ENCODE measurements at regions not wholly inside any gene's neighbourhood (a gene's known extent, or its start where the extent isn't known, plus 50 kb on each side); places are given as distances from the start of the nearest gene placed in this dataset.
A peak's percentile ranks its signal among the peaks of the same experiment; 100 is the strongest.

DNA sequence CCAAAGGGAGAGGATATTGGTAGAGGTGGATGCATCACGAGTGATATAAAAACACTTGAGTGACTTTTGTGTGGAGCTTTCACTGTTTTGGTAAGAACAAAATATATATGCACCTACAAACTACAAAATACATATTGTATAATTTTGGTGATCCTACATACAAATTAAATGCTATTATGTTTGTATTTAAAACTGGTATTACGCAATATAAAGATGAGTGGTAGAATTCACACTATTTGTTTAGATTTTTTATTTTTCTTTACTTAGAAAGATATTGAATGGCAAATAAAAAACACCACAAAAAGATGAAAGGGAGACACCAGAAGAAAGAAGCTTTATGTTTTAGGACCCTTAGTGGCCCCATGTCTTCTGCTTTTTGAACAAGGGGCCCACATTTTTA, 770.7 kb upstream of the ID2 start:
- Histone ChIP-seq H3K36me3 (ENCODE audit: control insufficient read depth, insufficient read depth, low read length) (no peaks in the 10 kb centered on the region), H3K27me3 (ENCODE audit: control insufficient read depth, insufficient read depth, low read length) (no peaks in the 10 kb centered on the region), H3K9me3 (replicated peaks; ENCODE audit: control insufficient read depth, low read depth, low read length) (no peaks in the 10 kb centered on the region), H3K4me1 (ENCODE audit: control insufficient read depth, insufficient read depth, low read length) (peaks cover 8% of the 10 kb centered on the region), H3K4me3 (ENCODE audit: low read length) (no peak overlapping the region), H3K27ac (ENCODE audit: low read length) (no peak overlapping the region)
- no CpG with 5 or more reads among the region's 2 CpGs for WGBS (ENCODE audit: insufficient coverage)
- DNase-seq, result no peak

GRCh38 chr2:7913974-7914373, 767.9 kb upstream of the ID2 start:
- H3K4me1 ChIP-seq (ENCODE audit: control insufficient read depth, insufficient read depth, low read length), result peaks cover 8% of the 10 kb centered on the region
- DNase-seq, result peak; percentile 24
- no peaks in the 10 kb centered on the region for H3K36me3 ChIP-seq (ENCODE audit: control insufficient read depth, insufficient read depth, low read length)
- H3K4me3 ChIP-seq (ENCODE audit: low read length), result no peak overlapping the region
- no peak overlapping the region for H3K27ac ChIP-seq (ENCODE audit: low read length)
- 38% methylated on average over 8 of the region's 10 CpGs for WGBS (ENCODE audit: insufficient coverage)
- no peaks in the 10 kb centered on the region for H3K9me3 ChIP-seq (replicated peaks; ENCODE audit: control insufficient read depth, low read depth, low read length)
- no peaks in the 10 kb centered on the region for H3K27me3 ChIP-seq (ENCODE audit: control insufficient read depth, insufficient read depth, low read length)

- H3K27ac ChIP-seq (ENCODE audit: low read length), result peak overlapping the region; percentile 44
- peaks cover 8% of the 10 kb centered on the region for H3K4me1 ChIP-seq (ENCODE audit: control insufficient read depth, insufficient read depth, low read length)
- peak; percentile 88 for DNase-seq
- WGBS (ENCODE audit: insufficient coverage), result 43% methylated on average over 7 of the region's 14 CpGs
- H3K9me3 ChIP-seq (replicated peaks; ENCODE audit: control insufficient read depth, low read depth, low read length), result no peaks in the 10 kb centered on the region
- H3K36me3 ChIP-seq (ENCODE audit: control insufficient read depth, insufficient read depth, low read length), result no peaks in the 10 kb centered on the region
- no peak overlapping the region for H3K4me3 ChIP-seq (ENCODE audit: low read length)
- H3K27me3 ChIP-seq (ENCODE audit: control insufficient read depth, insufficient read depth, low read length), result no peaks in the 10 kb centered on the region
These were observed 766.4 kb upstream of the ID2 start for GRCh38 chr2:7915302-7916091.

GRCh38 chr2:7916670-7917069, 765.2 kb upstream of the ID2 start:
- WGBS (ENCODE audit: insufficient coverage), result 89% methylated on average over 1 of the region's 2 CpGs
- no peak overlapping the region for H3K4me3 ChIP-seq (ENCODE audit: low read length)

GRCh38 chr2:7919510-7919909, 762.3 kb upstream of the ID2 start:
- DNase-seq, result no peak
- 100% methylated on average over 2 of the region's 8 CpGs for WGBS (ENCODE audit: insufficient coverage)

More at GRCh38 chr2:7916670-7917069, 765.2 kb upstream of the ID2 start:
- H3K27ac ChIP-seq (ENCODE audit: low read length), result no peak overlapping the region
- no peaks in the 10 kb centered on the region for H3K36me3 ChIP-seq (ENCODE audit: control insufficient read depth, insufficient read depth, low read length)
- H3K27me3 ChIP-seq (ENCODE audit: control insufficient read depth, insufficient read depth, low read length), result no peaks in the 10 kb centered on the region
- no peaks in the 10 kb centered on the region for H3K9me3 ChIP-seq (replicated peaks; ENCODE audit: control insufficient read depth, low read depth, low read length)
- no peak for DNase-seq
- H3K4me1 ChIP-seq (ENCODE audit: control insufficient read depth, insufficient read depth, low read length), result peaks cover 8% of the 10 kb centered on the region

GRCh38 chr2:7924023-7924762, 757.7 kb upstream of the ID2 start:
- Histone ChIP-seq H3K36me3 (ENCODE audit: control insufficient read depth, insufficient read depth, low read length) (no peaks in the 10 kb centered on the region), H3K4me3 (ENCODE audit: low read length) (no peak overlapping the region), H3K4me1 (ENCODE audit: control insufficient read depth, insufficient read depth, low read length) (peaks cover 4% of the 10 kb centered on the region), H3K27me3 (ENCODE audit: control insufficient read depth, insufficient read depth, low read length) (no peaks in the 10 kb centered on the region), H3K9me3 (replicated peaks; ENCODE audit: control insufficient read depth, low read depth, low read length) (no peaks in the 10 kb centered on the region), H3K27ac (ENCODE audit: low read length) (no peak overlapping the region)
- DNase-seq, result peak; percentile 76
- WGBS (ENCODE audit: insufficient coverage), result 33% methylated on average over 4 of the region's 7 CpGs

More at GRCh38 chr2:7919510-7919909, 762.3 kb upstream of the ID2 start:
- Histone ChIP-seq H3K9me3 (replicated peaks; ENCODE audit: control insufficient read depth, low read depth, low read length) (no peaks in the 10 kb centered on the region), H3K4me1 (ENCODE audit: control insufficient read depth, insufficient read depth, low read length) (peaks cover 9% of the 10 kb centered on the region), H3K27ac (ENCODE audit: low read length) (no peak overlapping the region), H3K36me3 (ENCODE audit: control insufficient read depth, insufficient read depth, low read length) (no peaks in the 10 kb centered on the region), H3K27me3 (ENCODE audit: control insufficient read depth, insufficient read depth, low read length) (no peaks in the 10 kb centered on the region), H3K4me3 (ENCODE audit: low read length) (no peak overlapping the region)

DNA sequence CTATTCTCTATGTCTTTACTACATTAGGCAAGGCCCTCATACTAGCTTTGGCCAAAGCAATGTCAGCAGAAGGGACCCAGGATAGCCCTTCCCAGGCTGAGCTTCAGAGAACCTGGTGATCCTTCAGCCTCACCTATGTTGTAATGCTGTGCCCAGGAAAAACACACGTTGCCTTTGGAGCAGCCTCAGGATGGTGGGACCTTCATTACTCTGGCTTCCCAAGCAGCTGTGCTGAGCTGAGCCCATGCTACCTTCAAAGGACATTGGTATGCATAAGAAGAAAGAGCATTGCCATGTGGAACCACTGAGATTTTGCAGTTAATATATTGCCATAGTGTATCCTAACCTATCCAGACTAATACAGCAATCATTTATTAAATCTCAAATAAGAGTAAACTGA, 756.4 kb upstream of the ID2 start:
- Histone ChIP-seq H3K36me3 (ENCODE audit: control insufficient read depth, insufficient read depth, low read length) (no peaks in the 10 kb centered on the region), H3K4me1 (ENCODE audit: control insufficient read depth, insufficient read depth, low read length) (peaks cover 4% of the 10 kb centered on the region), H3K4me3 (ENCODE audit: low read length) (no peak overlapping the region), H3K27ac (ENCODE audit: low read length) (no peak overlapping the region), H3K9me3 (replicated peaks; ENCODE audit: control insufficient read depth, low read depth, low read length) (no peaks in the 10 kb centered on the region), H3K27me3 (ENCODE audit: control insufficient read depth, insufficient read depth, low read length) (no peaks in the 10 kb centered on the region)
- no peak for DNase-seq
- WGBS (ENCODE audit: insufficient coverage), result 63% methylated on average over 1 of the region's 1 CpG

DNA sequence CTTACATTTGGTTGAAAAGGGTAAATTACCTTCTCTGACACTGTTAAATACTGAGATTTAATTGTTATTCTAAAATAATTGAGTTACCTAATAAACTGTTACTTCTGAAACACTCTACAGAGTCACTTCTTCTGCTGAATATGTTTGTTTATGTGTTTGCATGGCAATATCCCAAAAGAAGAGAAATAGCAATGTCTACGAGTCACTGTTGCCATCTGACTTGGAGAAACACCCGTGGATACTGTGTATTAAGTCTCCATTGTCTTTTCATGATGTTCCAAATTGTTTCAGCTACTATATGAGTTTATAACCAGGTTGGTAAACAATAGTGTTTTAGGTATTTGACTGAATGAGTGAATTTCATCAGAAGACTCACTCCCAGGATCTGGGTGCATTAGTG, 754.2 kb upstream of the ID2 start:
- peaks cover 4% of the 10 kb centered on the region for H3K4me1 ChIP-seq (ENCODE audit: control insufficient read depth, insufficient read depth, low read length)
- no peak overlapping the region for H3K4me3 ChIP-seq (ENCODE audit: low read length)
- no CpG with 5 or more reads among the region's 2 CpGs for WGBS (ENCODE audit: insufficient coverage)
- no peak overlapping the region for H3K27ac ChIP-seq (ENCODE audit: low read length)
- no peaks in the 10 kb centered on the region for H3K27me3 ChIP-seq (ENCODE audit: control insufficient read depth, insufficient read depth, low read length)
- no peaks in the 10 kb centered on the region for H3K36me3 ChIP-seq (ENCODE audit: control insufficient read depth, insufficient read depth, low read length)
- no peak for DNase-seq
- no peaks in the 10 kb centered on the region for H3K9me3 ChIP-seq (replicated peaks; ENCODE audit: control insufficient read depth, low read depth, low read length)

- Histone ChIP-seq H3K9me3 (replicated peaks; ENCODE audit: control insufficient read depth, low read depth, low read length) (no peaks in the 10 kb centered on the region), H3K36me3 (ENCODE audit: control insufficient read depth, insufficient read depth, low read length) (no peaks in the 10 kb centered on the region), H3K27ac (ENCODE audit: low read length) (no peak overlapping the region), H3K4me3 (ENCODE audit: low read length) (no peak overlapping the region), H3K4me1 (ENCODE audit: control insufficient read depth, insufficient read depth, low read length) (no peaks in the 10 kb centered on the region), H3K27me3 (ENCODE audit: control insufficient read depth, insufficient read depth, low read length) (no peaks in the 10 kb centered on the region)
- WGBS (ENCODE audit: insufficient coverage), result 85% methylated on average over 3 of the region's 9 CpGs
- DNase-seq, result peak; percentile 32
These were observed 752.6 kb upstream of the ID2 start for GRCh38 chr2:7929281-7929680.

DNA sequence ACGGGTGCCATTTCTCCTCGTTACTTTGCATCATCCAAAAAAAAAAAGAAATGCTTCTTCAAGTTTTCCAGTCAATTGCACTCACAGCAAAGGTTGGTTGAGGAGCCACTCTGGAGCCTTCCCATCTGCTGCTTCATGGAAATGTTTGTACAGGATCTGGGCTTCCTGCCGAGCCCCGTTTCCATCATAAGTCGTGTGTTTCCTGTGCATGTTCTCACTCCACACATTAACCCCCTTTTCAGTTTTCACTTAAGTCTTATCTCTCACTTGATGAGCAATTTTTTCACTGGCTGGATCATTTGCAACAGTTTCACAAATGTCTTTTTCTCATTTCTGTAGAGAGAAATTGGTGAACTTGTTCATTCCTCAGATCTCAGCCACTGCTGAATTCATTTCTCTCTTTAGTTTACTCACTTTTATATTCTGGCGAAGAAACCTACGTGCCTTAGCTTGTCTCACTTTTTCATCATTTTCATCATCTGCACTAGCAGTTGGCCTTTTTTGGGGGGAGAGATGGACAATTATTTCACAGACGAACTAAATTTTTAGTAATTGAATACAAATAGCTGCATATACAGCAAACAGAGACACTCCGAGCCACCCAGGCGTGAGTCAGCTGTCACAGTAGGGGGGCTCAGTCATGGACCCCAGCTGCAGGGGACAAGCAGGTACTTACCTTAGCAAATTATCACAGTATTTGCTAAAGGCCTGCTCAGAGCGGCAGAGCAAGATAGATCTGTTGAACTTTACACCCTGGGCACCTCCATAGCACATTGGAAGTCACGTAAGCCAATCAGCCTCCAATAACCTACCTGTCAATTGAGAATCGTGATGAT, 750.8 kb upstream of the ID2 start:
- Histone ChIP-seq H3K9me3 (replicated peaks; ENCODE audit: control insufficient read depth, low read depth, low read length) (no peaks in the 10 kb centered on the region), H3K4me1 (ENCODE audit: control insufficient read depth, insufficient read depth, low read length) (no peaks in the 10 kb centered on the region), H3K36me3 (ENCODE audit: control insufficient read depth, insufficient read depth, low read length) (no peaks in the 10 kb centered on the region), H3K27ac (ENCODE audit: low read length) (no peak overlapping the region), H3K27me3 (ENCODE audit: control insufficient read depth, insufficient read depth, low read length) (no peaks in the 10 kb centered on the region), H3K4me3 (ENCODE audit: low read length) (no peak overlapping the region)
- DNase-seq, result peak; percentile 76
- WGBS (ENCODE audit: insufficient coverage), result 82% methylated on average over 6 of the region's 13 CpGs

Measured in muscle of leg (tissue), 3 donors.